ENCODE measurements at regions not wholly inside any gene's neighbourhood (a gene's known extent, or its start where the extent isn't known, plus 50 kb on each side); places are given as distances from the start of the nearest gene placed in this dataset.

DNA sequence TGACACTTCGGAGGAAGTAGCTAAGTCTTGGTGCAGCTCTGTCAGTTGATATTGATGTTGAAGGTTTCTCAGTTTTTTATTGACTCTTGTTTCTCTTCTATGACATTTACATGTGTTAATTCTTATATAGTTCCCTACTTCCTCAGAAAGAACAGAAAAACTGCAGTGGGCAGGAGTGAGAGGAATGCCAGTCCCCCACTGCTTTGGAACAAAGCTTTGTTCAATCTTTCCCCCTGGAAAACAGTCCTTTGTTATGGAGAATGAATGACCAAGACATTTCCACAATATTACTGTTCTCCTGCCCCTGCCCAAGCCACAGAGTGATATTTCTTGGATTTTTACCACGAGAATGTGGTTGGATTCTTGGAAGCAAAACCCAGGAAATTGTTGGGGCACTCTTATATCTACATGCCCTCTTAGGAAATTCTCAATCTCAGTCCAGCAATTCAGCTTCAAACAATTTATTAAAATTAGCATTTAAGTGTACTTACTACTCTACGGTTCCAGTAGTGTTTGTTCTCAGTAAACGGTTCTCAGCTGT lies 258.0 kb upstream of the KCND2 start:
- Histone ChIP-seq H3K4me1 (no peaks in the 10 kb centered on the region), H3K36me3 (no peaks in the 10 kb centered on the region), H3K27me3 (no peaks in the 10 kb centered on the region), H3K4me3 (no peak overlapping the region), H3K9me3 (no peaks in the 10 kb centered on the region), H3K27ac (no peak overlapping the region)
- TF ChIP-seq, protein P1, sequence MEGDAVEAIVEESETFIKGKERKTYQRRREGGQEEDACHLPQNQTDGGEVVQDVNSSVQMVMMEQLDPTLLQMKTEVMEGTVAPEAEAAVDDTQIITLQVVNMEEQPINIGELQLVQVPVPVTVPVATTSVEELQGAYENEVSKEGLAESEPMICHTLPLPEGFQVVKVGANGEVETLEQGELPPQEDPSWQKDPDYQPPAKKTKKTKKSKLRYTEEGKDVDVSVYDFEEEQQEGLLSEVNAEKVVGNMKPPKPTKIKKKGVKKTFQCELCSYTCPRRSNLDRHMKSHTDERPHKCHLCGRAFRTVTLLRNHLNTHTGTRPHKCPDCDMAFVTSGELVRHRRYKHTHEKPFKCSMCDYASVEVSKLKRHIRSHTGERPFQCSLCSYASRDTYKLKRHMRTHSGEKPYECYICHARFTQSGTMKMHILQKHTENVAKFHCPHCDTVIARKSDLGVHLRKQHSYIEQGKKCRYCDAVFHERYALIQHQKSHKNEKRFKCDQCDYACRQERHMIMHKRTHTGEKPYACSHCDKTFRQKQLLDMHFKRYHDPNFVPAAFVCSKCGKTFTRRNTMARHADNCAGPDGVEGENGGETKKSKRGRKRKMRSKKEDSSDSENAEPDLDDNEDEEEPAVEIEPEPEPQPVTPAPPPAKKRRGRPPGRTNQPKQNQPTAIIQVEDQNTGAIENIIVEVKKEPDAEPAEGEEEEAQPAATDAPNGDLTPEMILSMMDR (IDR thresholded peaks at IDR 0.05): no peak
- DNase-seq (no peak), ATAC-seq (no peak)
- WGBS, 2 donors: 66 to 72% methylated on average over 4 of the region's 4 CpGs
- intact Hi-C loops (cut with DNase I): no loop called here

DNA sequence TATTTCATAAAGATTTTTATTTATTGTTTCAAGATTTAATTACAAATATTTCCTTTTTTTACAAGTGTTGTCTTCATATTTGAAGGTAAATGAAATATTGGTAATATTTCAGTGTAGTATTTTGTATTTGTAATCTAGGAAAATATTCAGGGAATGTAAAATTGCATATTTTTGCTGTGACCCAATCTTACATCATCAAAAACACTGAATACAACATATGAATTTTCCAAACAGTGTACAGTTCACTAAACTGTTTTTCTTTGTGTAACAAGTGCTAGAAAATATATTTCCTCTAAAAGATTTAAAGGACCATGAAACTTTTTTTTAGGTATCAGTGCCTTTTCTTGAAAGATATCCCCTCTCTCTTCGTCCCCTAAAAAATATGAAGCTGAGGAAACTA lies 251.9 kb upstream of the KCND2 start:
- TF ChIP-seq, protein P1 (IDR thresholded peaks at IDR 0.05): no peak
- no peaks in the 10 kb centered on the region for H3K36me3 ChIP-seq
- no peaks in the 10 kb centered on the region for H3K27me3 ChIP-seq
- H3K4me1 ChIP-seq: no peaks in the 10 kb centered on the region
- intact Hi-C loops (cut with DNase I): no loop called here
- DNase-seq (no peak), ATAC-seq (no peak)
- H3K9me3 ChIP-seq: peaks cover 0 to 4% (median 0%) of the 10 kb centered on the region in 11 donors
- no peak overlapping the region for H3K4me3 ChIP-seq
- 67 to 68% methylated on average over 1 of the region's 1 CpG for WGBS, 2 donors
- H3K27ac ChIP-seq: no peak overlapping the region

DNA sequence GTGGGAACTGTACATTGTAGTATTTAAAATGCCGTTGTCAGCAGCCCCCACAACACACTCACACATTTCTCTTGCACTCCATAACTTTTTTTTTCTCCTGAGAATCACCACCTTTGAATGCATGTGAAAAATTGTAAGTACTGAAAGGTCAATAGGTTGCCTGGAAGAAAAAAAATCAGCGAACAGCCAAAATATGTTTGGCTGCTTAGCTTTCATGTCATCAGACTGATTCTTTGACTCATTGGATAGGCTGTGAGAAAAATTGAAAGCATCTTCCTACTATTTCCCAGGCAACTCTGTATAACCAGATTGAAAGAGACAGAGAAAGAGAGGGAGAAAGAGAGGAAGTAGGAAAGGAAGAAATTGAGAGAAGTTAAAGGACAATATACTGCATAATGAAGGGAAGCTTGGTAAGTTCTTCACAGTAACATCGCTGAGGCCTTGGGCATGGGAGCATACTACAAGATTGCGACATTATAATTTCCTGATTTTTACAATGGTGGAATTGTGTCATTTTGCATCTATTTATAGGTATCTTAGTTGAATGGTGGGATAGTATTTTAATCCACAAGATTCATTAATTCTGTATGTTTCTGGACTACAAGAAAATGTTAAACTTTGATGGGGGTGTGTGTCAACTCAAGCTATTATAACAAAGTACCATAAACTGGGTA lies 249.3 kb upstream of the KCND2 start:
- Histone ChIP-seq H3K36me3 (no peaks in the 10 kb centered on the region), H3K27me3 (no peaks in the 10 kb centered on the region), H3K27ac (no peak overlapping the region), H3K4me3 (no peak overlapping the region), H3K4me1 (no peaks in the 10 kb centered on the region), H3K9me3 (peaks cover 0 to 4% (median 0%) of the 10 kb centered on the region in 11 donors)
- no peak for ATAC-seq
- DNase-seq: no peak
- intact Hi-C loops (cut with DNase I): no loop called here
- TF ChIP-seq, protein P1 (IDR thresholded peaks at IDR 0.05): no peak
- WGBS, 2 donors: 75 to 81% methylated on average over 4 of the region's 4 CpGs

DNA sequence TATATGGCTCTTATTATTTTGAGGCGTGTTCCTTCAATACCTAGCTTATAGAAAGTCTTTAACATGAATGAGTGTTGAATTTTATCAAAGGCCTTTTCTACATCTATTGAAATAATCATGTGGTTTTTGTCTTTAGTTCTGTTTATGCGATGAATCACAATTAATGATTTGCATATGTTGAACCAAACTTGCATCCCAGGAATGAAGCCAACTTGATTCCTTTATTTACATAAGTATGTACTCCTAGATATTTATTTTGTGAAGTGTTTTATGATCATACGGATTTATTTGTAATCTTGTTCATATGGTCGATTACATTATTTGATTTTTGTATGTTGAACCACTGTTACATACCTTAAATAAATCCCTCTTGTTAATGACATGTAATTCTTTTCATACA lies 244.3 kb upstream of the KCND2 start:
- WGBS, 2 donors: 82 to 86% methylated on average over 4 of the region's 4 CpGs
- Histone ChIP-seq H3K4me3 (no peak overlapping the region), H3K4me1 (no peaks in the 10 kb centered on the region), H3K27ac (no peak overlapping the region), H3K36me3 (no peaks in the 10 kb centered on the region), H3K27me3 (no peaks in the 10 kb centered on the region), H3K9me3 (peaks cover 0 to 4% (median 0%) of the 10 kb centered on the region in 11 donors)
- ATAC-seq (no peak), DNase-seq (no peak)
- TF ChIP-seq, protein P1 (IDR thresholded peaks at IDR 0.05): no peak
- intact Hi-C loops (cut with DNase I): no loop called here

Measured in heart right ventricle (tissue), 16 donors.